ENCODE measurements at regions not wholly inside any gene's neighbourhood (a gene's known extent, or its start where the extent isn't known, plus 50 kb on each side); places are given as distances from the start of the nearest gene placed in this dataset.

DNA sequence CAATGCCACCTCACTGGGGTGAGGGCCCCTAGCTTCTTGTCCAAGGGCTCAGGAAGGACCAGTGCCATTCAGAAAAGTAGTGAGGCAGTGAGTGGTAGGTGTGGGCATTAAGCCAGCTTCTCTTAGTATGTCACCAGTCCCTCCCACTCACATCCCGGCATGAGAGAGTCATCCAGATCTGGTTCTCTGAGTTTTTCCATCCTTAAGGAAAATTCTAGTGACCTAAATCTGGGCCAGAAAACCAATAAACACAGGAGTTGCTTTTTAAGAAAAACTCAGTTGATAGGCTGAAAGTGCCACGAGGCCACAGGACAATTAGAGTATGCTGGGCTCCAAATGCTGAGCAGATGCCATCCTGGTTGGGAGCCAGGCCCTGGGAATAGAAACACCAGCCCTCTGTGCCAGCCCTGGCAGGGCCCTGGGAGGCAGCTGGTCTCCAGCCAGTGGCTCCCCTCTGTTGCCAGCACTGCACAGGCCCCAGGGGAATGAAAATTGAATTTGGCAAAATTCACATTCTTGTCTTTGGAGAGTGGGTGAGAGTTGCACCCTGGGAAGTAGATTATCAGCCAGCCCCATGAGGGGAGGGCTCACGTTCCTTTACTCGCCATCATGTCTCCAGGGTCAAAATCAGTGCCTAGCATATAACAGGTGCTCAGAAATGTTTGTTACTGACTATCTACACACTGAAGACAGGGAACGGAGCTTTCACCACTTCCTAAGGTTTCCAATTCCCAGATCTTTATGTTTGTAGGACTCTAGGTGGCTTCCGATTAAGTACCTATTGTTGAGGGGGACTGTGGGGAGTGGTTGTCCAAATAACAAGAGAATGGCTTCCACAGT, 52.8 kb downstream of the FAM43A start:
- DNase-seq (ENCODE audit: low spot score), result peak; percentile 78

DNA sequence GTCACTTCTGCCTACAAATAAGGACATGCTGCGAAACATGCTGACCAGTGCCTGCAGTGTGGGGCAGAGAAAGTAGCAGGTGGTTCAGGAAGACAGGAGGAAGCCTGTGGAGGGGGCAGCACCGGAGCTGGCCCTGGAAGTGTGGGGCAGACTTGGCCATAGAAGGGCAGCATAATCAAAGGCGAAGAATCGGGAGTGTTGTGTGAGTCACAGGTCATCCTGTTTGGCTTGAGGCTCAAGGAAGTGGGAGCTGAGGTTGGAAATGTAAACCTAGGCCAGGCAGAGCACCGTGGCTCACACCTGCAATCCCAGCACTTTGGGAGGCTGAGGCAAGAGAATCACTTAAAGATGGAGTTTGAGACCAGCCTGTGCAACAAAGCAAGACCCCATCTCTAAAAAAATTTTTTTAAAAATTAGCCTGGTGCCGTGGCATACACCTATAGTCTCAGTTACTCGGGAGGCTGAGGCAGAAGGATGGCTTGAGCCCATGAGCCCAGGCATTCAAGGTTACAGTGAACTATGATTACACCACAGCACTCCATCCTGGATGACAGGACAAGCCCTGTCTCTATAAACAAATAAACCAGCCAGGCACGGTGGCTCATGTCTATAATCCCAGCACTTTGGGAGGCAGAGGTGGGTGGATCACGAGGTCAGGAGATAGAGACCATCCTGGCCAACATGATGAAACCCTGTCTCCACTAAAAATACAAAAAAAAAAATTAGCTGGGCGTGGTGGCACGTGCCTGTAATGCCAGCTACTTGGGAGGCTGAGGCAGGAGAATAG, 54.0 kb downstream of the FAM43A start:
- peak; percentile 74 for DNase-seq (ENCODE audit: low spot score)

DNA sequence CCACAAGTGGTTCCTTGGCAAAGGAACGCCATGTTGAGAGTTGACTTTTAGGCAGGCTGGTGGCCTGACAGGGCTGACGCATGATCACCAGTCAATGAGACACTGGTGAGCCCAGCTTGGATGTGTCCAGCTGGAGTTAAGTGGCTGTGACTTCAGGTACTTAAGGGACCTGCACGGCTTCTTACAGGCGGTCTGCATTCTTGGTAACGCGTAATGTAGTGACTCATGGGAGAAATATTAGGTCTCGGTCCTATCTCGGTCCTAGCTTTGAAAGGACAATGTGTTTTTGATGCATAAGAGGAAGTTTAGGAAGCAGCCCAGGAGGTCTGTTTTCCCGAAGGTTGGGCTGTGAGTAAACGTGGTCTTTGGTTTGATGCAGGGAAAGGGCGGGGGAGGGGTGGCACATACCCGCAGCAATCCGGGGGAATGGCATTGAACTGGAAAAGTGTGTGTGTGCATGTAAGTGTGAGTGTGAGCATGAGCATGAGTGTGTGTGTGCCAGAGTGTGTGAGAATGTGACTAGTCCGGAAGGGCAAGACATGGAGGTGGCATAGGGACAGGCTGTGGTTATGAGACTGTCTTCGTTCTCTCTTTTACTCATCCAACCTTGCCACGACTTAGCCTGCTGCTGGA, 55.3 kb downstream of the FAM43A start:
- DNase-seq (ENCODE audit: low spot score), result peak; percentile 97

DNA sequence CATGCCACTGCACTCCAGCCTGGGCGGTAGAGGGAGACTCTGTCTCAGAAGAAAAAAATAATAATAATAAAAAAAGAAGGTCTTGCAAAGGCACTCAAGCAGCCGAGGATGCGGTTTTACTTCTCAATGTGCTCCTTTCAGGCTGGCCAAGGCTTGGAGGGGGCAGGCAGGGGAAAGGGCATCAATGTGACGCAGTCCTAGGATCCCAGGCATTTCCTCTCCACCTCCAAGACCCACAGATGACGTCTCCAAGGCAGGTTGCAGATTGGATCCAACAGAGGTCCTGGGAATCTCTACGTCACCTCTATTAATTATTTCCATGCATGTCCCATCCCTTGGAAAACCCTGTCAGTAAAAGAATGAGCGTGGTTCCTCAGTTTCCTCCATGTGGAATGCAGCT, 56.2 kb downstream of the FAM43A start:
- DNase-seq (ENCODE audit: low spot score), result no peak

- DNase-seq (ENCODE audit: low spot score), result no peak
Observed at GRCh38 chr3:194744826-194745225, 59.1 kb downstream of the FAM43A start.

DNA sequence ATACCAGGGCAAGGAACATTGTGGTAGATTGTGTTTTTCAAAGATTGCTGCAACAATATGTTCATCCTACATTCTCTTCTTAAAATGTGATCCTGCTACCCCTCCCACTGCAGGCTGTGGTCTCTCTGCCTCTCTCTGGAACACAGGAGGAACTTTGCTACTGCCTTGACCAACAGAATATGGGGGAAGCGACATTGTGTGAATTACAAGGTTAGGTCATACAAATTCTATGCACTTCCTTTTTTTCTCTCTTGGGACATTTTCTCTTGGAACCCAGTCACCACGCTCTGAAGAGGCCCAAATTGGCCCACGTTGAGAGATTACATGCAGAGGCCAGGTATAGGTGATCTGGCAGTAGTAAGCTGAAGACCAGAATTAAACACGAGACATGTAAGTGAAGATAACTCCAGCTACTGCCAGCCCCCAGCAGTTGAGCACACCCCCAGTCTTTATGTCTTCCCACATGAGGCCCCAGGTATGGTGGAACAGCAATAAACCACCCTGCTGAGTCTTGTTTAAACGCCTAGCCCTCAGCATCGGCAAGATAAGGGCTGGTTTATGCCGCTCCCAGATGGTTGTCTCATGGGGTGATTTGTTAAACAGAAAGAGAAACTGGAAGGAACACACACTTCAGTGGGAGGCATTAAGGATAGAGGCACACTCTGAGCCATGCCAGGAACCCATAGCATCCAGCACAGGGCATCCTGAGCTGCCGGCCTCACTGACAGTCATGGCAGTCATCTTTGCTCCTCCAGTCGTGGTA, 59.9 kb downstream of the FAM43A start:
- DNase-seq (ENCODE audit: low spot score), result no peak

DNA sequence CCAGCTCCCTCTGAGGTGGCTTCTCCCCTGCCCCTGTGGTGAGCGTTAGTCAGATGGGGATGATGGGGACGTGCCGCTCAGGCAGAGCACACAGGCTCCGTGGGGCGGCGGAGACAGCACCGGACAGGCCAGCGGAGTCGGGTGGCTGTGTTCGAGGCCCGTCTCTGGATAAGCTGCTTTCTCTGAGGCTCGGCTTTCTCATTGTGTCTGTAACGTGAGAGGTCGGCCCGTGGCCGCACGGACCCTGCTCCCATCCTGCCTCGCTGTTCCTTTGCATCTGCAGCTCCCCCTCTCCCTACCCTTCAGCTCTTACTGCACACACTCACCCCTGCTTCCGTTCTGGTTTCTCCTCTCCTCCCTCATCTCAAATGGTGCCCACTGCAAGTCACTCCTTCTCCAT, 62.5 kb downstream of the FAM43A start:
- no peak for DNase-seq (ENCODE audit: low spot score)

- no peak for DNase-seq (ENCODE audit: low spot score)
Observed at GRCh38 chr3:194749631-194750490, 64.2 kb downstream of the FAM43A start.

DNA sequence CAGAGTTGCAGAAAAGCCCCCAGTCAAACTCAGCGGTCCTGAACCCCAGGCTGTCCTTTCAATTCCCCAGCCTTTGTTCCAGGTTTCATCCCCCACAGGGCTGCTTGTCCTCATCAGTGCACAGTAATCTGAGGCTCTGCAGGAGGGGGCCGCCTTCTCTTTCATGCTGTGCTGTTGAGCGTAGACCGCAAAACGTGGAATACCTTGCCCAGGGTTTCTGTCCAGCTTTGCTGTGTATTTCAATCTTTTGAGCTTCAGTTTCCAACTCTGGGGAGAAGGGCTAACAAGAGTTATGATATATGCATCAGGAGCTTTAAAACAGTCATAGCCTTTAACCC, 64.8 kb downstream of the FAM43A start:
- DNase-seq (ENCODE audit: low spot score), result no peak

DNA sequence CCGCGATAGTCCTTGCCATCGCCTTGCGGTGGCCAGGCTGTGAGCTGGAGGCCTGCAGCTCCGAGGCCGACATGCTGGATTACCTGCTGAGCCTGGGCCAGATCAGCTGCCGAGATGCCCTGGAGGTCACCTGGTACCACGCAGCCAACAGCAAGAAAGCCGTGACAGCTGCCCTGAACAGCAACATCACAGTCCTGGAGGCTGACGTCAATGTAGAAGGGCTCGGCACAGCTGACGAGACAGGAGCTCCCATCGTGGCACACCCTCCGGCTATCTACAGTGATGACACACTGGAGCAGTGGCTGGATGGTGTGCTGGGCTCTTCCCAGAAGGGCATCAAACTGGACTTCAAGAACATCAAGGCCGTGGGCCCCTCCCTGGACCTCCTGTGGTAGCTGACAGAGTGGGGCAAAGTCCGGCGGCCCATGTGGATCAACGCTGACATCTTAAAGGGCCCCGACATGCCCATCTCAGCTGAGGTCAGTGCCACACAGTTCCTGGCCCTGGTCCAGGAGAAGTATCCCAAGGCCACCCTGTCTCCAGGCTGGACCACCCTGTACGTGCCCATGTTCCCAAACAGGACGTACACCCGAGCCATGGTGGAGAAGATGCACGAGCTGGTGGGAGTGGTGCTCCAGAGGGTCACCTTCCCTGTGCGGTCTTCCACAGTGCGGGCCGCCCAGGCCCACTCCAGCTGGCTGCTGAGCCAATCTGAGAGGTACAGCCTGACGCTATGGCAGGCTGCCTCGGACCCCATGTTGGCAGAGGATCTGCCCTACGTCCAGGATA, 70.2 kb downstream of the FAM43A start:
- no peak for DNase-seq (ENCODE audit: low spot score)

- DNase-seq (ENCODE audit: low spot score), result no peak
Observed at GRCh38 chr3:194756460-194756779, 70.7 kb downstream of the FAM43A start.

- DNase-seq (ENCODE audit: low spot score), result no peak
Observed at GRCh38 chr3:194756791-194757325, 71.2 kb downstream of the FAM43A start.

GRCh38 chr3:194757647-194758061, 72.0 kb downstream of the FAM43A start:
- no peak for DNase-seq (ENCODE audit: low spot score)

DNA sequence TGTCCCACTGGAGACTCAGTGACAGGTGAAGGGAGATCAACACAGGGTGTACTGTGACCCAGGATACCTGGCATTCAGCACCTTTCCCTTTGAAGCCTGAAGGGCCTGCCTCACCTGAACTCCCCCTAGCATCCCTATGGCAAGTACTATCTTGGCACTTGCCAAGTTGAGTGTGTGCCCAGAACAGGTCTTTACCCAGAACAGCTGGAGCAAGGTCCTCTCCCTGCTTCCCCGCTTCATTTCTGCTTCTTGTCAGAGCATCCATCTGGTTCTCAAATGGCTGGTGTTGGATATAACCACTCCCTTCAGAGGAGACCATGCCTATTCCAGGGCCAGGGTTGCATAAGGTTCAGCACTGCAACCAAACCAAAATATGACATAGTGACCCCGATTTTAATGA, 73.0 kb downstream of the FAM43A start:
- no peak for DNase-seq (ENCODE audit: low spot score)

- no peak for DNase-seq (ENCODE audit: low spot score)
Observed at GRCh38 chr3:194760494-194761137, 74.9 kb downstream of the FAM43A start.

- DNase-seq (ENCODE audit: low spot score), result no peak
Observed at GRCh38 chr3:194761384-194761783, 75.7 kb downstream of the FAM43A start.

DNA sequence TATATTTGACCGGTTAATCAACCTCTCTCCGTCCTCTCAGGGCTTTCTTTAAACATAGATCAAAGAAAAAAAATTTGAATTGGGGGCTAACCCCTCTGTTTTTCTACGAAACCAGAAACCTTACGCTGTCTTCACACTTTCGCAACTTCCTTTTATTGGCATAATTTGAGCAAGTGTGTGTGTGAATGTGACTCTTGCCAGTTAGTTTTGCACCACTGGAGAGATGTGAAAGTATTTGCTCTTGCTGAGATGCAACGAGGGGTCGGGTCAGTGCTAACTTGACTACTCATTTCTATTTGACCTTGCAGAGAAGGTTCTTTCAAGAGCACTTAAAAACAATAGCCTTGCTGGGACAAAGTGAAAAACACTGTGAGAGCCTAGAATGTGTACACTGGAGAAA, 81.2 kb downstream of the FAM43A start:
- DNase-seq (ENCODE audit: low spot score), result no peak

DNA sequence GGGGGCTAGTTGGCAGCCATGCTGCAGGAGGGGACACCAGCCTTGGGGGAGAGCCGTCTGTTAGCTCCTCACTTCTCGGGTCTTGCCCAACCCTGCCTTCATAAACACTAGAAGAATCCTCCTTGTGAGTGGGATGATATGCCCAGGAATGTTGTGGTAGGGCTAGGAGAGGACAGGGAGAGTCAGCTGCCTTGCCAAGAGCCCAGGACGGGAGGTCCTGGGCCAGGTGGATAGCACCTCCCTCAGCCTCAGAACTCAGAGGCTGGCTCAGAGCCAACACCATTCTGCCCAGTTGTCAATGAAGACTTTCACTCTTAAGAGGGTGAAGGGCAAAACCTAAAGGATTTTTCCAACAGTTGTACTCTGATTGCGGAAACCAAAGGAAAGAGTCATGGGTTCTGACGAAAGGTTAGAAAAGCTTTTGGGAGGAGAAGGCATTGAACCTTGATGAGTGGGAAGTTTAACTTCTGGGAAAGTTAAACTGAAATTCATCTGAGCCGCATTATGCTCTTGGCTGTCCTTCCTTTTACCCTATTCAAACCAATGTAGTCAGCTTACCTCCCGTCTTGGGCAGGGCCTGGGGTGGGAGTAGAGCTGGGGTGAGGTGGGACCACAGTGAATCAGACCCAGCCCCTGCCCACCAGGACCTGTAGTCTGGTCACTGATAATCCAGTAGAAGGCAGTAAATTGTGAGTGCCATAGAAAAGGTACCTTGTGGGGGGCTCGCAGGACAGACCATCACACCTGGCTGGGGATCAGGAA, 81.9 kb downstream of the FAM43A start:
- DNase-seq (ENCODE audit: low spot score), result no peak

GRCh38 chr3:194768586-194768985, 82.9 kb downstream of the FAM43A start:
- DNase-seq (ENCODE audit: low spot score), result no peak
